ENCODE measurements at regions not wholly inside any gene's neighbourhood (a gene's known extent, or its start where the extent isn't known, plus 50 kb on each side); places are given as distances from the start of the nearest gene placed in this dataset.
"Not testable (repeated sequence)": the region's sequence is repeated elsewhere in the genome, so short reads cannot be mapped to it uniquely, and the experiment has no call there.

GRCh38 chr6:22751223-22751622, 181.9 kb downstream of the HDGFL1 start:
- no peak for DNase-seq

- no peak for DNase-seq
Observed at GRCh38 chr6:22752522-22752921, 183.2 kb downstream of the HDGFL1 start.

- no peak for DNase-seq
Observed at GRCh38 chr6:22754061-22754460, 184.7 kb downstream of the HDGFL1 start.

- peak; percentile 7 for DNase-seq
Observed at GRCh38 chr6:22755605-22756004, 186.2 kb downstream of the HDGFL1 start.

GRCh38 chr6:22756365-22756764, 187.0 kb downstream of the HDGFL1 start:
- no peak for DNase-seq

- no peak for DNase-seq
Observed at GRCh38 chr6:22764496-22764895, 195.1 kb downstream of the HDGFL1 start.

GRCh38 chr6:22765015-22765414, 195.6 kb downstream of the HDGFL1 start:
- DNase-seq: no peak

- DNase-seq: no peak
Observed at GRCh38 chr6:22766979-22767378, 197.6 kb downstream of the HDGFL1 start.

- DNase-seq: no peak
Observed at GRCh38 chr6:22770054-22770453, 200.7 kb downstream of the HDGFL1 start.

- no peak for DNase-seq
Observed at GRCh38 chr6:22774129-22774528, 204.8 kb downstream of the HDGFL1 start.

- not testable (repeated sequence) for DNase-seq
Observed at GRCh38 chr6:22778438-22778837, 209.1 kb downstream of the HDGFL1 start.

GRCh38 chr6:22779062-22779461, 209.7 kb downstream of the HDGFL1 start:
- DNase-seq: no peak

- DNase-seq: no peak
Observed at GRCh38 chr6:22783931-22784330, 214.6 kb downstream of the HDGFL1 start.

- DNase-seq: no peak
Observed at GRCh38 chr6:22784601-22785410, 215.4 kb downstream of the HDGFL1 start.

- no peak for DNase-seq
Observed at GRCh38 chr6:22788038-22788437, 218.7 kb downstream of the HDGFL1 start.

GRCh38 chr6:22789315-22789714, 219.9 kb downstream of the HDGFL1 start:
- no peak for DNase-seq

GRCh38 chr6:22794844-22795243, 225.5 kb downstream of the HDGFL1 start:
- DNase-seq: no peak

GRCh38 chr6:22800451-22800850, 231.1 kb downstream of the HDGFL1 start:
- DNase-seq: no peak

GRCh38 chr6:22801831-22802230, 232.5 kb downstream of the HDGFL1 start:
- no peak for DNase-seq

GRCh38 chr6:22804620-22805261, 235.4 kb downstream of the HDGFL1 start:
- DNase-seq: no peak

- DNase-seq: no peak
Observed at GRCh38 chr6:22807261-22807660, 237.9 kb downstream of the HDGFL1 start.

GRCh38 chr6:22807818-22808217, 238.5 kb downstream of the HDGFL1 start:
- DNase-seq: no peak

- no peak for DNase-seq
Observed at GRCh38 chr6:22808466-22808865, 239.1 kb downstream of the HDGFL1 start.

GRCh38 chr6:22809370-22809769, 240.0 kb downstream of the HDGFL1 start:
- DNase-seq: no peak

GRCh38 chr6:22819209-22819608, 249.8 kb downstream of the HDGFL1 start:
- no peak for DNase-seq

All from SHP77 treated with DMSO at 0.1 percent for 48 hours (cell line).